ENCODE measurements at regions not wholly inside any gene's neighbourhood (a gene's known extent, or its start where the extent isn't known, plus 50 kb on each side); places are given as distances from the start of the nearest gene placed in this dataset.
"Not testable (repeated sequence)": the region's sequence is repeated elsewhere in the genome, so short reads cannot be mapped to it uniquely, and the experiment has no call there.

- DNase-seq, result no peak
- intact Hi-C loops (cut with DNase I), result no loop called here
Observed at GRCh38 chr7:68789597-68789996, 808.7 kb upstream of the AUTS2 start.

DNA sequence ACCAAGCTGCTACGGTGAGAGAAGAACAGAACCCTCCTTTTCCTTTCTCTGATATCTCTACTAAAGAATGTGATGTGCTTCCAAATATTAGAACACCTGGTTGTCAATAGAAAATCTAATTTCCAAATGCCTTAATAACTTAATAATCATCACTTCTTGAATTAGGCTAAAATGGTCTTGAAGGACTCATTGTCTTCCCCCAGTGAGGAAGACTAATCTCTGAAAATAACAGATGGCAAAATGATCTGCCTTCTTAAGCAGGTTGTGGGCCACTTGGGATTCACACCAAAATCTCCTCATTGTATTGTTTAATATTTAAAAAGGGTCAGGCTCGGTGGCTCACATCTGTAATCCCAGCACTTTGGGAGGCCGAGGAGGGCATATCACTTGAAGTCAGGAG, 805.9 kb upstream of the AUTS2 start:
- no peak for DNase-seq
- intact Hi-C loops (cut with DNase I), result no loop called here

DNA sequence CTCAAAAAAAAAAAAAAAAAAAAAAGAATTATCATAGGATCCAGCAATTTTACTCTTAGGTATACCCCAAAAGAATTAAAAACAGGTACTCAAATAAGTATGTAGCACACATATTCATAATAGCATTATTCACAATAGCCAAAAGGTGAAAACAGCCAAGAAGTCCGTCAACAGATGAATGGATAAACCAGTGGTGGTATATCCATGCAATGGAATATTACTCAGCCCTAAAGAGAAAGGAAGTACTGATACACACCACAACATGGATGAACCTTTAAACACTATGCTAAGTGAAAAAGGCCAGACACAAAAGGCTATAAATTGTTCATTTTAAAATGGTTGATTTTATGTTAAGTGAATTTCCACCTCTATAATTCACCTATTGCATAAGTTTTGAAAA, 804.8 kb upstream of the AUTS2 start:
- DNase-seq, result no peak
- intact Hi-C loops (cut with DNase I), result no loop called here

- no peak for DNase-seq
- intact Hi-C loops (cut with DNase I), result no loop called here
Observed at GRCh38 chr7:68800316-68800715, 798.0 kb upstream of the AUTS2 start.

- no peak for DNase-seq
- intact Hi-C loops (cut with DNase I), result no loop called here
Observed at GRCh38 chr7:68805159-68805558, 793.1 kb upstream of the AUTS2 start.

DNA sequence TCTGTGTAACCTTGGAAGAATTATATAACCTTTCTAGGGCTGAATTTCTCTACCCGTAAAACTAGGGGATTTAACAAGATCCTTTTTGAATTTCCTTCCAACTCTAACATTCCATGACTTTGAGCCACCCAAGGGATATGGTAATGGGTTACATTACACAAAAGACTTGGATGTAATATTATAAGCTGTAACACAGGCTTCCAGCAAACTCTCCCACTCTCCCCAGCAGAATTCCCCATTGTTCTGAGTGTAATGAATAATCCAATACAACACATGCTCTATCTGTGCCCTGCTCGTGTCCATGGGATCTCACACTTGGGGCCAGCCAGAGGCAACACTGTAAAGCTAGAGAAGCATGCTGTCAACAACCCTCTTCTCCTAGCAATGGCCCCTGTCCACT, 790.6 kb upstream of the AUTS2 start:
- DNase-seq, result no peak
- intact Hi-C loops (cut with DNase I), result no loop called here

- intact Hi-C loops (cut with DNase I), result no loop called here
- DNase-seq, result no peak
Observed at GRCh38 chr7:68813551-68814080, 784.7 kb upstream of the AUTS2 start.

- intact Hi-C loops (cut with DNase I), result no loop called here
- DNase-seq, result no peak
Observed at GRCh38 chr7:68816491-68816890, 781.8 kb upstream of the AUTS2 start.

DNA sequence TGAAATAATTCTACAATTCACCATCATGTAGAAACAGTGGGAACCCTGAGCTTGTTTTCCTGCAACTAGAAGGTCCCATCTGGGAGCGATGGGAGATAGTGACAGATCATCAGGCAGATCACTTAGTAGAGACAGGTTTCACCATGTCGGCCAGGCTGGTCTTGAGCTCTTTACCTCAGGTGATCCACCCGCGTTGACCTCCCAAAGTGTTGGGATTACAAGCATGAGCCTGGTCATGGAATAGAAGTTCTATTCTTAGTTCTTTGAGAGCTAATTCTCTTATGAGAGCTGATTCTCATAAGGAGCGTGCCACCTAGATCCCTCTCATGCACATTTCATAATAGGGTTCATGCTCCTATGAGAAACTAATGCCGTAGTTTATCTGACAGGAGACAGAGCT, 778.0 kb upstream of the AUTS2 start:
- DNase-seq, result no peak
- intact Hi-C loops (cut with DNase I), result no loop called here

- intact Hi-C loops (cut with DNase I), result no loop called here
- no peak for DNase-seq
Observed at GRCh38 chr7:68821846-68822245, 776.4 kb upstream of the AUTS2 start.

DNA sequence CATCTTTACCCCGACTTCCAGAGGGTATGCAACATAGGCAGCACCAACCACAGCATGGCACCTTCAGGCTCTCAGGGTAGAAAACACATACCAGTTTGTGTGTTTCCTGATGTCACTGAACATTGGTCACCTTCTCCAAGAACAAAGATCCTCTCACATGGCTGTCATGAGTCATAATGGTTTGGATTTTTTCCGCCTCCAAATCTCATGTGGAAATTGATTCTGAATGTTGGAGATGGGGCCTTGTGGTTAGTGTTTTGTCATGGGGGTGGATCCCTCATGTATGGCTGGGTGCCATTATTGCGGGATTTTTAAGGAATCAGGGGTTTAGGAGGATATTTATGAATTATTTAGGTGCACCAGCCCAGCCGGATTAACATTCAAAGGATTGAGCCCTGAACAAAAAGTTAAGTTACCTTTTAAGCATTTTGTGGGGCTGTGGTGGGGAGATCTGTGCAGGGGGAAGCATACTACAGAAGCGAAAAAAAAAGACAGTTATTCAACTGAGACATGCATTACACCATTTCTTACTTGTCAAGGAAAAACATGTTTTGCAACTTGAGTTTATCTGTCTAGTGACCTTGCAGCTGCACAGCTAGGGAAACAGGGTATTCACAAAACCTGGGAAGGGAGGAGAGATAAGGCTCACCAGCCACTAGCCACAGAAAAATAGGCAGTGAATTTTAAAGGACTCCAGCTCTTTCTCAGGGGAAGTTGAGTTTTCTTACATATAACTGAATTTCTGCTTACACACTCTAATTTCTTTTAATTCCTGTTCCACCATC, 774.1 kb upstream of the AUTS2 start:
- DNase-seq, result no peak
- intact Hi-C loops (cut with DNase I), result no loop called here

GRCh38 chr7:68828575-68828974, 769.7 kb upstream of the AUTS2 start:
- DNase-seq, result no peak
- intact Hi-C loops (cut with DNase I), result no loop called here

GRCh38 chr7:68833422-68833821, 764.9 kb upstream of the AUTS2 start:
- intact Hi-C loops (cut with DNase I), result no loop called here
- DNase-seq, result no peak

- DNase-seq, result no peak
- intact Hi-C loops (cut with DNase I), result no loop called here
Observed at GRCh38 chr7:68839014-68839413, 759.3 kb upstream of the AUTS2 start.

DNA sequence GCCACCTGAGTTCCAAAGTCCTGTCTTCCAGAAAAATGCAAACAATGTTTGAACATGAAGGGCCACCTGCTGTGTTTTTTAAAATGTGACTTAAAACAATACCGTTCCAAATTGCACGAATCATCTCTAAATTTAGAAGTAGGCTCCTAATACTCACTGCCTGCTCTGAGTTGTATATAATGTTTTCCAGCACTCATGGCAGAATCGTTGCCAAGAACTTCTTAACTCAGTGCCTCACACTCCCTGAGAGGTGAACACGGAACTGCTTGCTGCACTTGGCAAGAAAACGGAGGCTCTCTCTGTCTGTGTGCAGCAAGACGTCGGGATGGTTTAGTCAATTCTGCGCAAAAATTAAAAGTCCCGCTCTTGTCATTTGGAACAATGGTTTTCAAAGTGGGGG, 757.3 kb upstream of the AUTS2 start:
- intact Hi-C loops (cut with DNase I), result no loop called here
- no peak for DNase-seq

DNA sequence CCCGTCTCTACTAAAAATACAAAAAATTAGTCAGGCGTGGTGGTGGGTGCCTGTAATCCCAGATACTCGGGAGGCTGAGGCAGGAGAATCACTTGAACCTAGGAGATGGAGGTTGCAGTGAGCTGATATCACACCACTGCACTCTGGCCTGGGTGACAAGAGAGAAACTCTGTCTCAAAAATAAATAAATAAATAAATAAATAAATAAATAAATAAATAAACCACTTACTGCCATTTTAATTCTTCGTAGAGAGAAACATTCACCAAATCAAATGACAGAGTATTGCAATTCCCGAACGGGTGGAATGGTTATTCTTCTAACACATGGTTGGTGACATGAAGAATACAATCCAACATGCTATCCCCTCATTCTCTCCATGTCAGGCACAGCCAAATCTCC, 754.3 kb upstream of the AUTS2 start:
- intact Hi-C loops (cut with DNase I); DNase-seq: not testable (repeated sequence)

GRCh38 chr7:68846811-68847325, 751.4 kb upstream of the AUTS2 start:
- intact Hi-C loops (cut with DNase I), result no loop called here
- DNase-seq, result no peak

GRCh38 chr7:68853254-68853653, 745.0 kb upstream of the AUTS2 start:
- intact Hi-C loops (cut with DNase I), result no loop called here
- DNase-seq, result peak in 2 of 10 donors; percentile 8 to 11

- no peak for DNase-seq
- intact Hi-C loops (cut with DNase I), result no loop called here
Observed at GRCh38 chr7:68857571-68857970, 740.7 kb upstream of the AUTS2 start.

DNA sequence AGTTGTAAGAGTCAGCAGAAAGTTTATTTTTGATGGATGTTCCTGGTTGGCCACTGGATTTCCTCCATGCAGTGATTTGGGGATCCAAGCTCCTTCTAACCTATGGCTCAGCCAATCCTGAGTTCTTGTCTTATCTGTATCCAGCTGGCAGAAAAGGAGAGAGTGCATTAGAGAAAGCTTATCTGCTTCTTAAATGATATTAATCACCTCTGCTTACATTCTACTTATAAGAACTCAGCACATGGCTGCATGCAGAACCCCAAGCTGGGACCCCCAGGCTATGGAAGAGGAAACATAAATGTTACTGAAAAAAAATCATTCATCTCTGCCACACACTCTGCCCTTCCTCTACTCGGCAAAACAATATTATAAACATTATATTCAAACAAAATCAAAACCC, 739.8 kb upstream of the AUTS2 start:
- no peak for DNase-seq
- intact Hi-C loops (cut with DNase I), result no loop called here

DNA sequence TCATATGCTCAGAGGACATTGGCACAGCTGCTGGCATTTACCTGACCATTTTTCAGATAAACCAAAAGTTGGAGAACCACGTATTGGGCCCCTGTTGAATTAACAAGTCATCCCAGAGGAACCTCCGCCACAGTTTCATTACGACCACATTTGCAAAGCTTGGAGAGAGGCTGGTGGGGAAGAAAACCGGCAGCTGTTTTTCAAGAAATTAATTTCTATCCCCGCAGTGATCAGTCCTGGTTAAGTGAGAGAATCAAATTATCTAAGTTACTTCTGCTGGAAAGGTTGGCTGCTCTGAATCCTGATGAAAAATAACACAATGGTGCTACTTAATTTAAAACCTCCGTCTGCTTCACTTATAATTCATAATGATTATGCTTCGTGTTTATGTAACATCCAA, 737.1 kb upstream of the AUTS2 start:
- no peak for DNase-seq
- intact Hi-C loops (cut with DNase I), result no loop called here

DNA sequence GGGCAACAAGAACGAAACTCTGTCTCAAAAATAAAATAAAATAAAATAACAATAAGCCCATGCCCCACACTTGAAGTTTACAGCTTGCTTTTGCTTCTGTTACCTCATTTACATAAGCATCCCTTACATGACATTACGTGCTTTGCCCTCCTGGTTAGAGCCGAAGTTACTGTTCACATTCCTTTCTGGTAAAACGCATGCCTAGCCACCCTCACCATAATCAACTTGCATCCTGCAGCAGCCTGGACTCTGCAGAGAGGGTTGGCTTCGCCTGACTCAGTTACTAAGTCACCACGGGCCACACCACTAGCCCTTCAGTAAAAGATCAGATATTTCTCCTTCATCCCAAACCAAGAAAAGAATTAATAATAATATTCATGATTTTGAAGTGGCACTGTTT, 736.0 kb upstream of the AUTS2 start:
- intact Hi-C loops (cut with DNase I), result no loop called here
- DNase-seq, result no peak
